H9 (cell line): ENCODE measurements at regions not wholly inside any gene's neighbourhood (a gene's known extent, or its start where the extent isn't known, plus 50 kb on each side); places are given as distances from the start of the nearest gene placed in this dataset.

ENCODE experiments used
- DNase-seq: peaks from one replicate; pipeline ENCODE4 v3.0.0-alpha.2; 2017
- H2AFZ ChIP-seq: one replicate; pipeline ENCODE4 v1.6.1; 2013; ENCODE audit warnings: mild to moderate bottlenecking, low read length, control low read depth, moderate library complexity
- H2AK5ac ChIP-seq: 2 replicates; pipeline ENCODE4 v1.6.1; 2013; ENCODE audit warnings: low read length, control low read depth, mixed read lengths; ENCODE audit not compliant: insufficient read length
- H2BK120ac ChIP-seq: one replicate; pipeline ENCODE4 v1.6.1; 2013; ENCODE audit warnings: low read depth, mild to moderate bottlenecking, low read length, control low read depth, inconsistent platforms; ENCODE audit not compliant: poor library complexity, severe bottlenecking
- H2BK12ac ChIP-seq: 2 replicates; pipeline ENCODE4 v1.6.1; 2013; ENCODE audit warnings: low read length, control low read depth, mixed read lengths, low read depth; ENCODE audit not compliant: insufficient read length
- H2BK15ac ChIP-seq: 2 replicates; pipeline ENCODE4 v1.6.1; 2013; ENCODE audit warnings: low read depth, low read length, control low read depth
- H2BK20ac ChIP-seq: one replicate; pipeline ENCODE4 v1.6.1; 2013; ENCODE audit warnings: low read depth, mild to moderate bottlenecking, low read length, control low read depth, inconsistent platforms; ENCODE audit not compliant: poor library complexity, severe bottlenecking
- H2BK5ac ChIP-seq: 2 replicates; pipeline ENCODE4 v1.6.1; 2013; ENCODE audit warnings: low read length, control low read depth, mixed read lengths; ENCODE audit not compliant: insufficient read length
- H3K14ac ChIP-seq: 2 replicates; pipeline ENCODE4 v1.6.1; 2013; ENCODE audit warnings: low read length, control low read depth; ENCODE audit not compliant: insufficient read depth
- H3K18ac ChIP-seq: 2 replicates; pipeline ENCODE4 v1.6.1; 2013; ENCODE audit warnings: low read depth, mild to moderate bottlenecking, mixed read lengths, low read length, control low read depth; ENCODE audit not compliant: insufficient read length
- H3K23ac ChIP-seq: 2 replicates; pipeline ENCODE4 v1.6.1; 2013; ENCODE audit warnings: low read length, control low read depth, mixed read lengths, low read depth; ENCODE audit not compliant: insufficient read length
- H3K23me2 ChIP-seq: 2 replicates; pipeline ENCODE4 v1.6.1; 2013; ENCODE audit warnings: low read depth, mild to moderate bottlenecking, mixed read lengths, low read length, control low read depth; ENCODE audit not compliant: insufficient read length, poor library complexity, severe bottlenecking
- H3K27ac ChIP-seq: 2 replicates; pipeline ENCODE4 v1.5.1; 2013; ENCODE audit warnings: low read length, control low read depth, mixed read lengths, low read depth; ENCODE audit not compliant: insufficient read length
- H3K27me3 ChIP-seq: 2 replicates; pipeline ENCODE4 v1.6.1; 2013; ENCODE audit warnings: low read length, control low read depth, inconsistent platforms; ENCODE audit not compliant: insufficient read depth
- H3K4ac ChIP-seq: 2 replicates; pipeline ENCODE4 v1.6.1; 2013; ENCODE audit warnings: low read depth, mild to moderate bottlenecking, control low read depth, inconsistent platforms, low read length, moderate library complexity
- H3K4me1 ChIP-seq: 2 replicates; pipeline ENCODE4 v1.6.1; 2013; ENCODE audit warnings: low read length, control low read depth, inconsistent platforms; ENCODE audit not compliant: insufficient read depth
- H3K4me2 ChIP-seq: 2 replicates; pipeline ENCODE4 v1.6.1; 2013; ENCODE audit warnings: low read length, control low read depth, mixed read lengths; ENCODE audit not compliant: insufficient read length, insufficient read depth
- H3K56ac ChIP-seq: 2 replicates; pipeline ENCODE4 v1.6.1; 2013; ENCODE audit warnings: low read depth, mild to moderate bottlenecking, mixed read lengths, low read length, control low read depth; ENCODE audit not compliant: insufficient read length
- H3K79me1 ChIP-seq: 2 replicates; pipeline ENCODE4 v1.6.1; 2013; ENCODE audit warnings: low read depth, mild to moderate bottlenecking, moderate library complexity, low read length, control low read depth, inconsistent platforms; ENCODE audit not compliant: insufficient read depth, poor library complexity, severe bottlenecking
- H3K79me2 ChIP-seq: 2 replicates; pipeline ENCODE4 v1.6.1; 2013; ENCODE audit warnings: low read length, control low read depth, inconsistent platforms; ENCODE audit not compliant: insufficient read depth
- H3K9ac ChIP-seq: 2 replicates; pipeline ENCODE4 v1.6.1; 2013; ENCODE audit warnings: low read length, control low read depth, mixed read lengths; ENCODE audit not compliant: insufficient read length; ENCODE audit errors: extremely low read depth
- H3K9me3 ChIP-seq: one replicate; pipeline ENCODE4 v1.6.1; 2013; ENCODE audit warnings: low read depth, low read length, inconsistent platforms; ENCODE audit not compliant: control insufficient read depth
- H3T11ph ChIP-seq: one replicate; pipeline ENCODE4 v1.6.1; 2013; ENCODE audit warnings: mild to moderate bottlenecking, low read length, control low read depth, inconsistent platforms
- H4K20me1 ChIP-seq: one replicate; pipeline ENCODE4 v1.6.1; 2013; ENCODE audit not compliant: control insufficient read depth, insufficient read length, insufficient read depth
- H4K5ac ChIP-seq: 2 replicates; pipeline ENCODE4 v1.6.1; 2013; ENCODE audit warnings: low read depth, mild to moderate bottlenecking, mixed read lengths, low read length, control low read depth; ENCODE audit not compliant: insufficient read length
- H4K8ac ChIP-seq: replicated peaks from 2 replicates; pipeline ENCODE4 v1.6.1; 2013; ENCODE audit warnings: low read length, control low read depth, mixed read lengths, low read depth; ENCODE audit not compliant: insufficient read length
- H4K91ac ChIP-seq: 2 replicates; pipeline ENCODE4 v1.6.1; 2013; ENCODE audit warnings: low read depth, mild to moderate bottlenecking, moderate library complexity, mixed read lengths, low read length, control low read depth; ENCODE audit not compliant: insufficient read length
- H3K27ac Mint-ChIP-seq, 3 experiments: 2 replicates in 2 of 3; 3 replicates in 1 of 3; pipeline ENCODE4 v1.8.0; 2020 to 2021; ENCODE audit warnings: mixed read lengths in 3 of 3, mild to moderate bottlenecking in 1 of 3, moderate library complexity in 1 of 3
- H3K27me3 Mint-ChIP-seq: 2 replicates; pipeline ENCODE4 v1.8.0; 2021; ENCODE audit warnings: low read depth, mild to moderate bottlenecking, moderate library complexity, mixed read lengths
- H3K36me3 Mint-ChIP-seq, 3 experiments: 2 replicates in 2 of 3; 3 replicates in 1 of 3; pipeline ENCODE4 v1.8.0; 2020 to 2021; ENCODE audit warnings: low read depth in 3 of 3, mixed read lengths in 3 of 3; ENCODE audit not compliant: insufficient read depth in 1 of 3
- H3K4me1 Mint-ChIP-seq, 2 experiments: 2 replicates each; pipeline ENCODE4 v1.8.0; 2020; ENCODE audit warnings: mixed read lengths in 2 of 2
- H3K4me3 Mint-ChIP-seq, 2 experiments: 2 replicates in 1 of 2; 3 replicates in 1 of 2; pipeline ENCODE4 v1.8.0; 2020 to 2021; ENCODE audit warnings: mild to moderate bottlenecking in 2 of 2, mixed read lengths in 2 of 2, moderate library complexity in 1 of 2
- H3K9me3 Mint-ChIP-seq, 2 experiments: 2 replicates in 1 of 2; 3 replicates in 1 of 2; pipeline ENCODE4 v1.8.0; 2020; ENCODE audit warnings: mild to moderate bottlenecking in 2 of 2, mixed read lengths in 2 of 2, moderate library complexity in 1 of 2
- TF ChIP-seq, protein P1 (sequence below): fragments of 200-600 bp; sonication (generic); conservative IDR thresholded peaks from 3 replicates; pipeline ENCODE4 v1.8.0; 2021; ENCODE audit warnings: antibody characterized with exemption, mild to moderate bottlenecking

DNA sequence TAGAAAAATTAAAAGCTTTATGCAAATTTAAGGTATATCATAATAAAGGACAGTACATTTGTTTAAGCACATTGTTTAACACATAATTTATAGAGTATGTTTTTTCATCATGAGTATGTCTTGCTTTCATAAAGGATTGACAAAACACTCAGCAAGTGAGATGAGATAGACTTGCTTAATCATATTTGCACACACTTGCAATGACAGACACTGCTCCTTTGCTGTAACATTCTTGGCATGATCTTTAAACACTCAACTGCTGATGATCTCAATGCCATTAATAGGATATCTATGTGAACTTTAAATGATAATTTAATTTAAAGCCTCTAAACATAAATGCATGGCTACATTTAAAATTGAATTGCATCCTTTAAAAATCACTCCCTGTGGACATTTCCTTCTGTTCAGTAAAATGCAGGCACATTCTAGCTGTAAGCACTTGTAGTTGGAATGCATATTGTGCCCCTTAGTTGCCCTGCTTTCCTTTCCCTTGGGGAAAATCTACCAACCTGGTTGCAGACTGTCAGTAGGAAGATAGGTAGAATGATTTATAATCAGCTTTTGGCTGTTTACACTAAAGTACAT, 979.0 kb downstream of the TMTC2 start:
- H2BK12ac ChIP-seq = no peak overlapping the region
- H3K4ac ChIP-seq = no peak overlapping the region
- H3K4me1 Mint-ChIP-seq = no peaks in the 10 kb centered on the region
- no peak overlapping the region for H3K56ac ChIP-seq
- H3K79me1 ChIP-seq = no peaks in the 10 kb centered on the region
- no peaks in the 10 kb centered on the region for H3K79me2 ChIP-seq
- H2BK120ac ChIP-seq = no peak overlapping the region
- H3K27me3 ChIP-seq = no peaks in the 10 kb centered on the region; the same call in 1 of the 2 replicates
- no peak overlapping the region for H2BK5ac ChIP-seq
- H3K4me2 ChIP-seq = no peak overlapping the region
- H3K23ac ChIP-seq = no peak overlapping the region
- no peak overlapping the region for H3K27ac ChIP-seq
- no peak overlapping the region for H2AK5ac ChIP-seq
- H4K8ac ChIP-seq = no peak overlapping the region
- no peaks in the 10 kb centered on the region for H3K4me1 ChIP-seq
- H2BK20ac ChIP-seq = no peak overlapping the region
- H3K14ac ChIP-seq = no peak overlapping the region
- no peaks in the 10 kb centered on the region for H4K20me1 ChIP-seq
- no peaks in the 10 kb centered on the region for H3K27me3 Mint-ChIP-seq
- H3K9me3 ChIP-seq = no peaks in the 10 kb centered on the region
- no peak overlapping the region for H3K18ac ChIP-seq
- H2AFZ ChIP-seq = no peak overlapping the region
- H3K9ac ChIP-seq = no peak overlapping the region
- H2BK15ac ChIP-seq = no peak overlapping the region
- DNase-seq = no peak
- no peak overlapping the region for H3T11ph ChIP-seq
- no peak overlapping the region for H4K91ac ChIP-seq
- no peaks in the 10 kb centered on the region for H3K23me2 ChIP-seq
- no peaks in the 10 kb centered on the region for H3K36me3 Mint-ChIP-seq
- TF ChIP-seq, protein P1, sequence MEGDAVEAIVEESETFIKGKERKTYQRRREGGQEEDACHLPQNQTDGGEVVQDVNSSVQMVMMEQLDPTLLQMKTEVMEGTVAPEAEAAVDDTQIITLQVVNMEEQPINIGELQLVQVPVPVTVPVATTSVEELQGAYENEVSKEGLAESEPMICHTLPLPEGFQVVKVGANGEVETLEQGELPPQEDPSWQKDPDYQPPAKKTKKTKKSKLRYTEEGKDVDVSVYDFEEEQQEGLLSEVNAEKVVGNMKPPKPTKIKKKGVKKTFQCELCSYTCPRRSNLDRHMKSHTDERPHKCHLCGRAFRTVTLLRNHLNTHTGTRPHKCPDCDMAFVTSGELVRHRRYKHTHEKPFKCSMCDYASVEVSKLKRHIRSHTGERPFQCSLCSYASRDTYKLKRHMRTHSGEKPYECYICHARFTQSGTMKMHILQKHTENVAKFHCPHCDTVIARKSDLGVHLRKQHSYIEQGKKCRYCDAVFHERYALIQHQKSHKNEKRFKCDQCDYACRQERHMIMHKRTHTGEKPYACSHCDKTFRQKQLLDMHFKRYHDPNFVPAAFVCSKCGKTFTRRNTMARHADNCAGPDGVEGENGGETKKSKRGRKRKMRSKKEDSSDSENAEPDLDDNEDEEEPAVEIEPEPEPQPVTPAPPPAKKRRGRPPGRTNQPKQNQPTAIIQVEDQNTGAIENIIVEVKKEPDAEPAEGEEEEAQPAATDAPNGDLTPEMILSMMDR = no peak
- H4K5ac ChIP-seq = no peak overlapping the region
- H3K9me3 Mint-ChIP-seq = no peaks in the 10 kb centered on the region
- H3K27ac Mint-ChIP-seq = no peak overlapping the region; a peak in 1 of 7 replicates
- no peak overlapping the region for H3K4me3 Mint-ChIP-seq
